ENCODE measurements at regions not wholly inside any gene's neighbourhood (a gene's known extent, or its start where the extent isn't known, plus 50 kb on each side); places are given as distances from the start of the nearest gene placed in this dataset.

DNA sequence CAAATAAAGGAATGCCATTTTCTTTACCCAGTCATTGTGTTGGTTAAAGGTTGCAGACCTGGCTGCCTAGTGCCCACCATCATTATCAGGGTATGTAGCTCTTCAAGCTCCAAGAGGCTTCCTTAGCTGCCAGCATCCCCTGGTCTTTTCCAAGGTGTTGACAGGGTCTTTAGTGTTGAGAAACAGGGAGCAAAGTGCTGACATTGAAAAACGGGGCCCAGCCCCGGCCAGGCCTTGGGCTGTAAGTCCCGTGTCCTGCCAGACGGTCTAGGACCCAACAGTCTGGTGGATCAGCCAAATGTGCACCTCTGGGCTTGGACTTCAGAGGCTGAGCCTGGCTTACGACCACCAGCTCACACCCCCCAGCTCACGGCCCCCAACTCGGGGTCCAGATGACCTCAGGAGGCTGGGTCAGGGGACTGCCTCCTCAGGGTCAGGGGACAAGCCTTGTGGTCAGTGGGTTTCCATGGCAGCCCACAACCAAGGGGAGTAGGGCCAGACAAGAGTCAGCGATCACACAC lies 114.4 kb upstream of the MLN start:
- TF ChIP-seq, protein P1, sequence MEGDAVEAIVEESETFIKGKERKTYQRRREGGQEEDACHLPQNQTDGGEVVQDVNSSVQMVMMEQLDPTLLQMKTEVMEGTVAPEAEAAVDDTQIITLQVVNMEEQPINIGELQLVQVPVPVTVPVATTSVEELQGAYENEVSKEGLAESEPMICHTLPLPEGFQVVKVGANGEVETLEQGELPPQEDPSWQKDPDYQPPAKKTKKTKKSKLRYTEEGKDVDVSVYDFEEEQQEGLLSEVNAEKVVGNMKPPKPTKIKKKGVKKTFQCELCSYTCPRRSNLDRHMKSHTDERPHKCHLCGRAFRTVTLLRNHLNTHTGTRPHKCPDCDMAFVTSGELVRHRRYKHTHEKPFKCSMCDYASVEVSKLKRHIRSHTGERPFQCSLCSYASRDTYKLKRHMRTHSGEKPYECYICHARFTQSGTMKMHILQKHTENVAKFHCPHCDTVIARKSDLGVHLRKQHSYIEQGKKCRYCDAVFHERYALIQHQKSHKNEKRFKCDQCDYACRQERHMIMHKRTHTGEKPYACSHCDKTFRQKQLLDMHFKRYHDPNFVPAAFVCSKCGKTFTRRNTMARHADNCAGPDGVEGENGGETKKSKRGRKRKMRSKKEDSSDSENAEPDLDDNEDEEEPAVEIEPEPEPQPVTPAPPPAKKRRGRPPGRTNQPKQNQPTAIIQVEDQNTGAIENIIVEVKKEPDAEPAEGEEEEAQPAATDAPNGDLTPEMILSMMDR (IDR thresholded peaks at IDR 0.05) = no peak
- no peak for TF ChIP-seq POLR2A (IDR thresholded peaks at IDR 0.05)
